Type B pancreatic cell (in vitro differentiated cells): ENCODE measurements at regions not wholly inside any gene's neighbourhood (a gene's known extent, or its start where the extent isn't known, plus 50 kb on each side); places are given as distances from the start of the nearest gene placed in this dataset.

Experiments
- DNase-seq: peaks from one replicate; pipeline ENCODE4 v3.0.0; 2021; ENCODE audit warnings: mixed read lengths; ENCODE audit not compliant: unreplicated experiment; ENCODE audit errors: extremely low spot score
- H3K27ac Mint-ChIP-seq: 2 replicates; pipeline ENCODE4 v1.8.0; 2021; ENCODE audit warnings: mild to moderate bottlenecking, mixed read lengths
- H3K27me3 Mint-ChIP-seq: 2 replicates; pipeline ENCODE4 v1.8.0; 2021; ENCODE audit warnings: mixed read lengths
- H3K36me3 Mint-ChIP-seq: 2 replicates; pipeline ENCODE4 v1.8.0; 2021; ENCODE audit warnings: mixed read lengths
- H3K4me1 Mint-ChIP-seq: one replicate; pipeline ENCODE4 v1.8.0; 2021; ENCODE audit warnings: mixed read lengths; ENCODE audit not compliant: unreplicated experiment
- H3K4me3 Mint-ChIP-seq: 2 replicates; pipeline ENCODE4 v1.8.0; 2021; ENCODE audit warnings: mild to moderate bottlenecking, mixed read lengths
- H3K9me3 Mint-ChIP-seq: 2 replicates; pipeline ENCODE4 v1.8.0; 2021; ENCODE audit warnings: mixed read lengths
- TF ChIP-seq, protein P1 (sequence below): fragments of 200-600 bp; sonication (generic); conservative IDR thresholded peaks from 2 replicates; pipeline ENCODE4 v1.5.0; 2021; ENCODE audit warnings: antibody characterized with exemption, mild to moderate bottlenecking

DNA sequence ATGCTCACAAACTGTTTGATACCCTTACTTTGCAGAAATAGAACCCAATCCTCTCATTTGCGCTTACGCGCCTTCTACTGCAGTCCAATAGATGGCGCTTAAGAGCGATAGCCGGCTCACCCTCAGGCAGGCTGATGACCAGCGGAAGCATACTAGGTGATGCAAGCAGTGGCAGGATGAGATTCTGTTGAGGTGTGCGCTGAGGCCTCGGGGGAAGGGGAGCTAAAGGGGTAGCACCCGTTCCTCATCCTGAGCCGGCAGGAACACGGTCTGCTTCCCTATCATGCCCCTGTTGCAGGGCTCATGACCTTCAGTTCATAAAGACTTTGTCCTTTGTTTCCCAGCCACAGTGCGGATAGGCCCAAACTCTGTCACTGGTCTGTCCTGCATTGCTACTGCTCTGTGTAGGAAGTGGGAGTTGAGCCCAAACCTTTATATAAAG, 628.9 kb downstream of the TLL1 start:
- TF ChIP-seq, protein P1, sequence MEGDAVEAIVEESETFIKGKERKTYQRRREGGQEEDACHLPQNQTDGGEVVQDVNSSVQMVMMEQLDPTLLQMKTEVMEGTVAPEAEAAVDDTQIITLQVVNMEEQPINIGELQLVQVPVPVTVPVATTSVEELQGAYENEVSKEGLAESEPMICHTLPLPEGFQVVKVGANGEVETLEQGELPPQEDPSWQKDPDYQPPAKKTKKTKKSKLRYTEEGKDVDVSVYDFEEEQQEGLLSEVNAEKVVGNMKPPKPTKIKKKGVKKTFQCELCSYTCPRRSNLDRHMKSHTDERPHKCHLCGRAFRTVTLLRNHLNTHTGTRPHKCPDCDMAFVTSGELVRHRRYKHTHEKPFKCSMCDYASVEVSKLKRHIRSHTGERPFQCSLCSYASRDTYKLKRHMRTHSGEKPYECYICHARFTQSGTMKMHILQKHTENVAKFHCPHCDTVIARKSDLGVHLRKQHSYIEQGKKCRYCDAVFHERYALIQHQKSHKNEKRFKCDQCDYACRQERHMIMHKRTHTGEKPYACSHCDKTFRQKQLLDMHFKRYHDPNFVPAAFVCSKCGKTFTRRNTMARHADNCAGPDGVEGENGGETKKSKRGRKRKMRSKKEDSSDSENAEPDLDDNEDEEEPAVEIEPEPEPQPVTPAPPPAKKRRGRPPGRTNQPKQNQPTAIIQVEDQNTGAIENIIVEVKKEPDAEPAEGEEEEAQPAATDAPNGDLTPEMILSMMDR, result peak; percentile 76
- H3K4me1 Mint-ChIP-seq, result no peaks in the 10 kb centered on the region
- no peak overlapping the region for H3K27ac Mint-ChIP-seq
- no peaks in the 10 kb centered on the region for H3K36me3 Mint-ChIP-seq
- no peak for DNase-seq
- H3K9me3 Mint-ChIP-seq, result no peaks in the 10 kb centered on the region
- no peak overlapping the region for H3K4me3 Mint-ChIP-seq
- no peaks in the 10 kb centered on the region for H3K27me3 Mint-ChIP-seq

DNA sequence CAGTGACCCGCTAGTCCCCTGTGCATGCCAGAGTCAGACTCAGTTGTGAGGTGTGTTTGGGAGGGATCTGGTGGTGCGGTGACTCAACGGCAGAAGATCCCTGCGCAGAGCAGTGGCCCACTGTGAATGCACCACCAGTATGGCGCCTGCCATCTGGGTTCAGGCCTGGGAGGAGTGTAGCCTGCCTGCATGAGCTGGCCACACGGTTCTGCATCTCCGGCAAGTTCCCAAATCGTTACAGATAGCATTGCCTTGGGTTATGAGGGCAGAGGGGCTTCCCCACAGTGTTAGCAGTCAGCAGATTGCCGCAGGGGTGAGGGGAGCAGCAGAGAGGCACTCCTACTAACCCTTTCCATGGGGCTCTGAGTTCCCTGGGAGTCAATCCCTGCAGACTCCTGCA, 629.6 kb downstream of the TLL1 start:
- Mint-ChIP-seq H3K27ac (no peak overlapping the region), H3K9me3 (no peaks in the 10 kb centered on the region), H3K4me3 (no peak overlapping the region), H3K36me3 (no peaks in the 10 kb centered on the region), H3K4me1 (no peaks in the 10 kb centered on the region), H3K27me3 (no peaks in the 10 kb centered on the region)
- no peak for DNase-seq
- TF ChIP-seq, protein P1, result no peak

DNA sequence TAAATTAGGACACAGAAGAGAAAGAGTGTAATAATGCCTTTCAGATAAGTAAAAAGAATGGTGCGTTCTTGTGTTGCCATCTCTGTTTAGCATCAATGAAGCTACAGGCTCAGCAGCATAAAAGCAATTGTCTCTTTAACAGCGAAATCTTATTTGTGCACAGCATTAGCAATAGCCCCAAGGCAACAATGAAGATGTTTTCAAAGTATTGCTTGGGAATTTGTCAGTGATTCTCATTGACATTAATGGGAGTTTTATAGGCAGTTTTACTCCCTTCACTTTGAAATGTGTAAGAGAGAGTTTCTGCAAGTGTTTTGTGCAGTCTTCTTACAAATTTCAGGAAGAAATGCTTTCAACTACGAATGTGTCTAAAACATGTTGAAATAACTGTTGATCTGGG, 633.0 kb downstream of the TLL1 start:
- no peaks in the 10 kb centered on the region for H3K27me3 Mint-ChIP-seq
- TF ChIP-seq, protein P1, result no peak
- no peak overlapping the region for H3K27ac Mint-ChIP-seq
- H3K4me3 Mint-ChIP-seq, result no peak overlapping the region
- no peaks in the 10 kb centered on the region for H3K9me3 Mint-ChIP-seq
- no peak for DNase-seq
- H3K4me1 Mint-ChIP-seq, result no peaks in the 10 kb centered on the region
- H3K36me3 Mint-ChIP-seq, result no peaks in the 10 kb centered on the region

DNA sequence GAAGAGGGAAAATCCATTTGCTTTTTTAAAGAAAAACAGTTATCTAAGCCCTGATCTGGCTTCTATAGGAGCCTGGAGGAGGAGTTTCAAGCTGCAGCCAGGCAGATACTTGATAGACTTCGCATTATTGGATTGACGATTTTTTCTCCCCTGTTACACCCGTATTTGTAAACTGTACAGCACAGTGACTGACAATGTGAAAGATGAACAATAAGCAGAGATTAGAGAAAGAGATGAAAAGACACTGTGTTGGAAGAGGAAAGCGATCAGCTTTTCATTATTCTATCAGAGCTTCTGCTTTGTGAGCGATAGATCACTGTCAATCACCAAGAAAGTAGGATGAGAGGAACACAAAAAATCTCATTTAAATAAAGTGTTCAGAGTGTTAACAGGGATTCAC, 639.2 kb downstream of the TLL1 start:
- DNase-seq, result no peak
- H3K4me3 Mint-ChIP-seq, result no peak overlapping the region
- TF ChIP-seq, protein P1, result no peak
- no peaks in the 10 kb centered on the region for H3K27me3 Mint-ChIP-seq
- H3K4me1 Mint-ChIP-seq, result no peaks in the 10 kb centered on the region
- H3K36me3 Mint-ChIP-seq, result no peaks in the 10 kb centered on the region
- no peaks in the 10 kb centered on the region for H3K9me3 Mint-ChIP-seq
- no peak overlapping the region for H3K27ac Mint-ChIP-seq

DNA sequence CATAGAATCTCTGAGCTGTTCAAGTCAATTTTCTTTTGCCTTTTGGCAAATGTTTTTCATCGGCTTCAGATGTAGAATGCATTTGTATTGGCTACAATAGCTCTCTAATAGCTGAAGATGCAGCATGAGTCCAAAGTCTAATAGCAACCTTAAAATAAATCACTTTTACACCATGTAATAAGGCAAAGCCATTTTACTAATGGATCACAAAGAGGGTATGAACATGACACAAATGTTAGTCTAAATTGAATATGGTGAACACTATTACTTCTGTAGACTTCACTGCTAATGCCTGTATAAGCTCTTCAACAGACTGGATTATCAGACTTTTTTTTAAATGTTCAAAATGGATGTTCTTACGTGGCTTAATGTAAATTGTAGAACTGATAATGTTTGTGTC, 645.3 kb downstream of the TLL1 start:
- H3K4me3 Mint-ChIP-seq, result no peak overlapping the region
- H3K36me3 Mint-ChIP-seq, result no peaks in the 10 kb centered on the region
- no peak overlapping the region for H3K27ac Mint-ChIP-seq
- H3K9me3 Mint-ChIP-seq, result no peaks in the 10 kb centered on the region
- no peaks in the 10 kb centered on the region for H3K4me1 Mint-ChIP-seq
- TF ChIP-seq, protein P1, result no peak
- H3K27me3 Mint-ChIP-seq, result no peaks in the 10 kb centered on the region
- no peak for DNase-seq

DNA sequence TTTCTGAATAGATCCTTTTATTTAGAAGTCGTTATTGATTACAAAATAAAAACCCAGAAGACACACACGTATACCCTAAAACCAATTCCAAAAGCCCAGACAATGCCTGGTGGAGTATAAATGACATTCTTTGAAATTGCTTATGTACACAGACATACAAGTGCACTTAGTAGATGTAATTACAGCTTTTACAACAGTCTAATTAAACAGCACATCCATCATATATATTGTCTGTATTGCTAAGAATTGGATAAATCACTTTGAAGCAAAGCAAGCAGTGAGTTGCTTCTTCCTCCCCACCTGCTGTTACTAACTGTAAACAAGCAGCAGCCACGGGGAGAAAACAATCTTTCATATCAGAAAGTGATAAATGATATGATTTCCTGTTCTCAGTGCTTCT, 645.7 kb downstream of the TLL1 start:
- no peaks in the 10 kb centered on the region for H3K4me1 Mint-ChIP-seq
- no peak overlapping the region for H3K4me3 Mint-ChIP-seq
- TF ChIP-seq, protein P1, result no peak
- H3K36me3 Mint-ChIP-seq, result no peaks in the 10 kb centered on the region
- H3K27ac Mint-ChIP-seq, result no peak overlapping the region
- H3K27me3 Mint-ChIP-seq, result no peaks in the 10 kb centered on the region
- no peaks in the 10 kb centered on the region for H3K9me3 Mint-ChIP-seq
- DNase-seq, result no peak
